ENCODE measurements at regions not wholly inside any gene's neighbourhood (a gene's known extent, or its start where the extent isn't known, plus 50 kb on each side); places are given as distances from the start of the nearest gene placed in this dataset.
A peak's percentile ranks its signal among the peaks of the same experiment; 100 is the strongest.
"Not testable (repeated sequence)": the region's sequence is repeated elsewhere in the genome, so short reads cannot be mapped to it uniquely, and the experiment has no call there.

DNA sequence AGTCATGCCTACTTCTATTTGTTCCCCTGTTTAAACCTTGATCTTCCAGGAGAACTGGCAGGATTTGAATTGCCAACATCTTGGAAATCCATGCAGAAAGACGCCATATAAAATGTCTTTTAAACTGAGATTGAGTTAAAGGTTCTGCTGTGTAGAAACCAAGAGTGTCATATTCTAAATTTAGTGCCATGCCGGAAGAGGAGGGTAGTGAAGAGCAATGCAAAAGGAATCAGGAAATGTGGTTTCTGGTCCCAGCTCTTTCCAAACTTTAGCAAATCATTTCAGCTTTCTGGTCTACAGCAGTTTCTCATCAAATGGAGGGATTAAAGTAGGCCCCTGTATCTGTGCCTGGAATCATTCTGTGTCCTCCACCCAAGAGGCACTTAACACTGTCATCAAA is 85.7 kb downstream of the BTG1 start:
- peak; percentile 86 for DNase-seq

DNA sequence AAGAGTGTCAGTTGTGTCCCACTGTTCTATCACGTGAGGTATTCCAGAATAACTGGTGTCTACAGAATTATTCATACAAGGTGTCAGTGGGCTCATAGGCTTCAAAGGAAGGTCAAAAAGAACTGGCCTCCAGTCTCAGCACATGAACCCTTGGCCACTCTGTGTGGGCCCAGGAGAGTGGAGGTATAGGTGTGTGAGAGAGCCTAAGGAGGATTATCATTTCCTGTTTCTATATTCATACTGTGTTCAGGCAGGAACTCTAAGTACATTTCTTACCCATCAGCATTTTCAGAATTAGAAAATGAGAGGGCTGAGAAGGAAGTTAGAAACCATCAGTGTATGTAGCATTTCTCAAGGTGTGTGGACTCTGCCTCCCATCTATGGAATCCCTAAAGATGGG is 87.0 kb downstream of the BTG1 start:
- DNase-seq: no peak

DNA sequence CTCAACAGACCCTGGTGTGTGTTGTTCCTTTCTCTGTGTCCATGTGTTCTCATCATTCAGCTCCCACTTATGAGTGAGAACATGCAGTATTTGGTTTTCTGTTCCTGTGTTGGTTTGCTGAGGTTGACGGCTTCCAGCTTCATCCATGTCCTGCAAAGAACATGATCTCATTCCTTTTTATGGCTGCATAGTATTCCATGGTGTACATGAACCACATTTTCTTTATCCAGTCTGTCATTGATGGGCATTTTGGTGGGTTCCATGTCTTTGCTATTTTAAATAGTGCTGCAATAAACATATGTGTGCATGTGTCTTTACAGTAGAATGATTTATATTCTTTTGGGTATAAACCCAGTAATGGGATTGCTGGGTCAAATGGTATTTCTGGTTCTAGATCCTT is 88.9 kb downstream of the BTG1 start:
- DNase-seq: not testable (repeated sequence)

DNA sequence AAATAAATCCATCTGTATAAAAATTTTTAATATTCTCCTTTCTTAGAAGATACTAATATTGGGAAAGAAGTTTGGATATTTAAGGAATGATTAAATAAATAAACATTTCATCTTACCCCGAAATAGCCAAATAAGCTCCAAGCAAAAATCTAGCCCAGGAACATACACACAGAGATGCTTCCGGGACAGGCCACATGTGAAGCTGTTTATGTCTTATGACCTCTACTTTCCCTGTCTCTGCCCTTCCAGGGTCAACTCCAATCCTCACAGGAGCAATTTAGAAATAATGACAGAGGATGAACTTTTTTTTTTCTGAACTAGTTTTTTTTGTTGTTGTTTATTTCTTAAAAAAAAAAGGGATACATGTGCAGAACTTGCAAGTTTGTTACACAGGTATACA is 89.4 kb downstream of the BTG1 start:
- DNase-seq: no peak

DNA sequence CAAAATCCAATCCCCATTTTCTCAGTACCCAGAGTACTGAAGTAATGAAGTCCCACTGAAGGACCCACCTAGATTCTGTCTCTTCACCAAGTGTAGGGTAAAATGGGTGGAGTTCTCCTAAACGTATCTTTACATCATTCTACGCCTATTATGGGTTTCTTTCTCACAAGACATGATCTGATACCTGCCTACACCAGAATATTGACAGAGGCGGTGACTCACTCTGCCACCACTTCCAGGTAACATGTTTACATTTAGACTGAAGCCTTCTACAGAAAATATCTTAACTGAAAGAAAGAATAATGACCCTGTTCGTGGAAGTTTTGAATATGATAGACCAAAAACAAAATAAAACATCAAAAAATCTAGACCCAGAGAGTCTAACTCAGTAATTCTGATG is 89.8 kb downstream of the BTG1 start:
- no peak for DNase-seq

DNA sequence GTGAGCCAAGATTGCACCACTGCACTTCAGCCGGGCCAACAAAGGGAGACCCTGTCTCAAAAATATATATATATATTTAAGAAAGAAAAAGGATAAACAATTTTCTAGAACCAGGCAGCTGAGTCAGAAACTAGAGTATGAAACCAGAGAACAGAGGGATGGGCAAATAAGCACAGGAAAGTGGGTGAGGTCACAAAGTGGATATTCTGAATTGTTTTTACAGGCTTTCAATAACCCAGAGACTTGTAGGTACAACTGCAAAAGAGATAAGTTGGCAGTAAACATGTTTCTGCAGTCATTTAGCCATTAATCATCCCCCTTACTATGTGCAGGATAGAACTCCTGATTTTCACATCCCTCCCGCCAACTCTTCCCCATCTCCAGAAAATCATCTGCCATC is 94.2 kb downstream of the BTG1 start:
- DNase-seq: no peak

DNA sequence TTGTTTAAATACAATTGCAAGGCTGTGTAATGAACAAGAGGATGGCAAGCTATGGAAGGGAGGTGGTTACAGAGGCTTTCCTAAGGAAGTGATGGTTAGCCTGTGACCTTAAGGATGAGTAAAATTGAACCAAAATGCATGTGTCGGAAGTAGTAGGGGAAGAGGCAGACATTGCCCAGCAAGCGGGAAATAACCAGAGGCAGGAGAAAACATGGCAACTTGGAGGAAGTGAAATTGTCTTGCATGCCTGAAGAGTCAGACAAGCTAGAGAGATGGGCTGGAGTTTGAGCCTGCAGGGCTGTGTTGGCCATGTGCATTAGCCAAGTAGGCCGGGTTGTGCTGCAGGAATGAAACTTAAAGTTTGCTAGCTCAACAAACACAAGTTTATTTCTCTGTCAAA is 96.2 kb downstream of the BTG1 start:
- no peak for DNase-seq

DNA sequence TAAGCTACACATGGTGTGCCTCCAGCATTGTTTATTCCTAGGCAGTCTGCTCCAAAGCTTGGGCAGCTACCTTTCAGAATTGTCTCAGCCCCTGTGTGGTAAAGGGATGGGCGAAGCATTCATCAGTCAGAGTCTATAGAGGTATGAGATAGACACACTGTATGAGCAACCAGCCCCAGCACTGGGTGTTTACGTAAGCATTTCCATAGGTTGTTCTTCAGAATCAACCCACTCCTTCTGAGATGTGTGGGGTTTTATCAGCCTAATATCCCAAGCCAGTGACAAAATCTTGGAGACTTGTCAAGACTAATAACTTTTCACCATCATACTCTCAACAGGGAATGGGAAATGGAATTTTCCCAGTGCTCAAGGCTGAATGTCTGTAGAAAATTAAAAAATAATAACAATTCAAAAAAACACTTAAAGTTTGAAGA is 98.2 kb downstream of the BTG1 start:
- peak; percentile 34 for DNase-seq

DNA sequence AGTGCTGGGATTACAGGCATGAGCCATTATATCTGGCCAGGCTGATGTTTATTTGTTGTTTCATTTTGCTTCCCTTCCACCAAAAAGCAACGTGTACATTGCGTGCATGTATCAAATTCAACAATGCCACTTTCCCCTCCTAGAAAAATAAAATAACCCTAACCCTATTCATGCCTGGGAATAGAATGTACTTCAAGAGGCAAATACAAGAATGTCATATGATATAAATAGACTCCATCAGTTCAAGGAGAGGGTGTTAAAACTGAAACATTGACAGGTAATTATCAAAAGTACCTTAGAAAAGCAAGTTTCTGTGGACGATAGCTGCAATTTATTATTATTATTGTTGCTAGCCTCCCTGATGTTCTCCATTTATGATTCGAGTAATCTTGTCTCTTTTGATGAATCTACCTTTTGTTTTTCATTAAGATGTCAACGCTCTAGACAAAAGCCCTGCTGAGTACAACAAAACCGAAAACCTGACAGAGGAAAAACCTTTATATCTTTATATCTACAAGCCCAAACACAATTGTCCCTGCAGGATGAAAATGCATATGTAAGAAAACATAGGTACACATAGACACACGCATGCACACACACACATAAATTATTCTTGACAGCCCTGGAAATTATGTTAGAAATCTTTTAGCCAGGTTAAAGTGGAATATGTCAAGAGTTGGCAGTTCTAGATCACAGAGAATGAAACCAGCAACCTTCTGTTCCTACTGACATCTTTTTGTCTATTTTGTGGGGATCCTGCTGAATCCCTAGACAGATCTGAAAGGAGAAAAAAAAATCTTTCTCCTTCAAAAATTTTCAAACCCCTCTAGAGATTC is 98.9 kb downstream of the BTG1 start:
- DNase-seq: no peak

DNA sequence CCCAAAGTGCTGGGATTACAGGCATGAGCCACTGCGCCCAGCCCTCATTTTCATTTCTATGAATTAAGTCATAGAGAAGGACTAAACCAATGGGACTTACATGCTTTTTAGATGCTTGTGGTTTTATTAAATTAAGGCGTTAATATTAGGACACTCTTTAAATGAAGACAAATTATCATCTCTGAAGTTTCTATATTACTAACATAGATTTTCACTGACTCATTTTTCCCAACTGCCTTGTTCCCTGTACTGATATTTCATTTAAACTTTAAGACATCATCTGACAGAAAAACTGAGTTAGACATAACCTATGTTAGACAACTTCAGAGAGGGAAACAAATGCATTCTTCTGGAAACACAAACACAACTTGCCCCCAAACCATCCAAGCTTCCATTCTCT is 99.8 kb downstream of the BTG1 start:
- peak; percentile 36 for DNase-seq

DNA sequence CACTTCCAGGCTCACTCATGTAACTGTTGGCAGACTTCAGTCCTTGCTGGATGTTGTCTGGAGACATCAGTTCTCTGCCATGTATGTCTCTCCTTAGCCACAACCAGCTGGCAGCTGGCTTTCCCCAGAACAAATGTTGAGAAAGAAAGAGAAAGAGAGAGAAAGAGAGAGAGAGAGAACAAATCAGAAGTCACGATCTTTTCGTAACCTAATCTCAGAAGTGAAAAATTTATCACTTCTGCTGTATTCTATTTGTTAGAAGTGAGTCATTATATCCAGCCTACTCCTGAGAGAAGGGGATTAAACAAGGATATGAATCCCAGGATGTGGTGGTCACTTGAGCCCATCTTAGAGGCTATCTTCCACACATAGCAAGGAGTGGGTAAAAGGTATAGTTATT is 101.2 kb downstream of the BTG1 start:
- DNase-seq: no peak

DNA sequence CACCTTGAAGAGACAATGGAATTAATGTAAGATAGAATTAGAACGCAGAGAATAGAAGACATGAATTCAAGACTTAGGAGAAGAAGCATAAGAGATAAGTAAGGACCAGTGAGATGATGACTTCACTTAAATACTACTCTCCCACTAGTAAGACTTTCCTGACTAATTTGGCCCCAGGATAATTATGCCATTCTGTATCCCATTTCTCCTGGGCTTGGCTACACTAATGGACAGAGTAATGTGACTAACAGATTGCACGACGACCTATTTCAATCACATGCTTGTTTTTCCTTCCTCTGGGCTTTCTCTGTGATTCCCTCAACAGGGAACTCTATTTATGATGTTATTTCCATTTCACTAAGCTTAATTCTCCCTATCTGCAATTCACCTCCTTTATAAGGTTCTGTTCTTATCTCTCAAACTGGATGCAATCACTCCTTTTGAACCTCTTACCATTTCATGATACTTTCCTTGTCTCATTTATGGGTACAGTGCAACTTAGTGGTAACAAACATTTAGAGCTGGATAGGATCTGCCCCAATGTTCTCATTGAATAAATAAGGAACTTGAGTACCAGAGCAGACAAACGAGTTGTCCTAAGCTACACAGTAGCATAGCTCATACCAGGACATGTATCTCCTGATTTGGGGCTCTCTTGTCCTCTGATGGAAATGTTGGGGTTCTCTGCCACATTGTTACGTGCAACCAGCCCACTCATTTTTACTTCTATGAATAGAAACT is 102.7 kb downstream of the BTG1 start:
- no peak for DNase-seq

DNA sequence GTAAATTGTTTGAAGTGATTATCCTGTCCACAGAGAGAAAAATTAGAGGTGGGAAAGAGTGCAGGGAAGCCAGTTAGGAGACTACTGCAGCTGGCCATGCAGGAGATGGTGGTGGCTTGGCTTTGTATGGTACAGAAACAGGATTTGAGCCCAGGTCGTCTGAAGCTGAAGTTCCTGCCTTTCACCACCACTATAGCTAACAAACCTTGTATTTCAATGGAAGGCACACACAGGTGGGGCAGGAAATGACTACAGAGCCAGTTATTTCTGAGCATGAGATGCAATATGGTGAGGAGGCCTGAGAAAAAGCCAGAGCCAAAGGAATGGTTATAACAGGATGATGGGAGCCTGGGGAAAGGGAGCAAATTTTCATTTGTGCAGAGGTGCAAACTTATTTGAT is 103.9 kb downstream of the BTG1 start:
- DNase-seq: no peak

DNA sequence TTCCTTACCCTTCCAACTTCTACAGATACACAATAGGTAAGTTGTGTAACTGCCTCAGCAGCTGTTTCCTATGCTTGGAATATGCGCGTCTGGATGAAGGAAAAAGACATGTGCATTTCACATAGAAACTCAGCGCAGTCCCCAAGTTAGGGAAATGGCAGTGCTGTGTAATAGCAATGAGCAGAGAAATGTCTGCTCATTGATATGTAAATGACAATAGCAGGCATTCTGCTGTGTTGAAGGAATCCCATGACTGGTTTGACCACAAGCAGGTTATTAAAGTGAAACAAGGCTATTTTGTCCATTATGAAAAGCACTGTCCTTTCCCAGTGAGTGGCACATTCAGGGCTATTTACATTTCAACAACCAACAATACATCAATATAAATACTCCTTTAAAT is 106.6 kb downstream of the BTG1 start:
- DNase-seq: no peak

DNA sequence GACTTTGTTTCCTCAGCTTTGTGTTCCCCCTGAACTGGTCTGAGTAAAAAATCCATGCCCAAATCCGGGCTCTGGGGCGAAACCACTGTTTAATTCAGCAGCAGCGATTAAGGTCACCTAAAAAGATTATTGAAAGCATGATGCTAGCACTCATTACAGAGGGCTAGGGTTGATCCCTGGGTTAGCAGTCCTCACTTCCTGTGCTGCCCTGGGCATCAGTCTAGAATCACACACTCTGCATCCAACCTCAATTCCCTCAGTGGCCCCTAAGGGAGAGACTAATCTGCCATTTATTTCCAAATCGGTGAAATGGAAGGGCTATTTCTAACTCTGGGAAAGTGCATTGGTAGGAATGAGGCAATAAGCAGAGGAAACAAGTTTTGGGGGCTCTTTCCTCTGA is 107.2 kb downstream of the BTG1 start:
- DNase-seq: no peak

DNA sequence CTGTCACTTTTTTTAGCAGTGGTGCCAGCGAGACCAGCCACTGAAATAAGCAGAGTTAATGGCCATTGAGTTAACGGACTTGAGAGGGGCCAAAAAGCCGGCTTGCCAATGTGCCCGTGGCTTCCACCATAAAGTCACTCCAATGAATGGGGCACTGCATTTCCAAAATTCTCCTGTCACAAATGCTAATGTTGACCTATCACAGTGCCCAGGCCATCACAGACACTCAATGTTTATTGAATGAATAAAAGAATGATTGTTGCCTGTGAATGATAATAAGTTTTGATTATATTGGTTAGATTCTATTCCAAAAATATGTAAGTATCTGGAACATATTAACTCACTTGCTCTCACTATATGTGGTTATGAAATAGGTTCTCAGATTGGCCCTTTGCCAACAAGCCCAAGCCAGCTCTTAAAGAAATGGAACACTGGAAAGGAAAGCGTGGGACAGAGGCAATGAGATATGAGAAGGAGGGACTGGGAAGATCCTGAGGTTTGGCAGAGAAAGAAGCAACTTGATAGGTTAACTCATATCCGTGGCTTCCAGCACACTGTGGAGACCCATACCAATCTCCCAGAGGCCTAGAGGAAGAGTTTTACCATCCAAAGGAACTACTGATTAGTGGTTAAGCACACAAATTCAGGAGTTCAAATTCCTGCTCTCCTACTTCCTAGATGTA is 108.7 kb downstream of the BTG1 start:
- DNase-seq: peak; percentile 93

DNA sequence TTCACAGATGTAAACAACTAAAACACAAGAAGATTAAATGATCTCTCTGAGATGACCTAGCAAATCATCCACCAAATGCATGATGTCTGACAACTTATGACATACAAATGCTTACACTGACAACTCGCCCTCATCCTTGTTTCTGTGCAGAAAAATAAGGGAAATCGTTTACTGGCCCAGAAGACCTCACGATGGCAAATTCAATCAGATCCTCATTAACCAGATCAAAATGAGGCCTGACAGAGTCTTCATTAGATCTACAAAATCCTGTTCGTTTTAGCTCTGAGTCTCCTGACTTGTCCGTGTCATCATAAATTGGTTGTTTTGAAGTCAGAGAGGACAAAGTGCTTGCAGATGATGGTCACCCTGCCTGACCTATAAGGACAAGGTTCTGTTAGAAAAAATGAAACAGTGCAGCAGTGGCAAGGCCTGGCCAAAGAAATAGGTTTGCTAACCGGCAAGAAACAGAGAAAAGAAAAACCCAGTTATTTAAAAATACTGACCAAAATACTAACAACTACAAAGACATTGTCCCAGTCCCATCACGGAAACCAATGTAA is 109.5 kb downstream of the BTG1 start:
- DNase-seq: no peak

DNA sequence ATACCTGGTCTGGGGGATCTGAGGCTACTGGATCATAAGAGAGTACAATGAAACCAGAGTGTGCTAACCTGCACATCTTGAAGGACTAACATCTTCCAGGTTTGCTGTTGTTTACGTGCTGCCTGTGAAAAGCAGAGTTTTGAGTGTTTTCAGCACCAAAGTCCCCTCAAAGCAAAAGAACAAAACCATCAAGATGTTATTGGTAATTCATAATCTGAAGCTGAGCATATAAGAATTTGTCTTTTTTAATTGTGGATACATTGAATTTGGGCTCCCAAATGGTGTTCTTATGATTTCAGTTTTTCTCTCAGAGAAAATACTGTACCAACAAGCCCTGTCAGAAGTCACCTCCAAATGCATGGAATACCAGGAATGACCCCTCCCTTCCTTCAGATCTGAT is 110.2 kb downstream of the BTG1 start:
- DNase-seq: no peak

DNA sequence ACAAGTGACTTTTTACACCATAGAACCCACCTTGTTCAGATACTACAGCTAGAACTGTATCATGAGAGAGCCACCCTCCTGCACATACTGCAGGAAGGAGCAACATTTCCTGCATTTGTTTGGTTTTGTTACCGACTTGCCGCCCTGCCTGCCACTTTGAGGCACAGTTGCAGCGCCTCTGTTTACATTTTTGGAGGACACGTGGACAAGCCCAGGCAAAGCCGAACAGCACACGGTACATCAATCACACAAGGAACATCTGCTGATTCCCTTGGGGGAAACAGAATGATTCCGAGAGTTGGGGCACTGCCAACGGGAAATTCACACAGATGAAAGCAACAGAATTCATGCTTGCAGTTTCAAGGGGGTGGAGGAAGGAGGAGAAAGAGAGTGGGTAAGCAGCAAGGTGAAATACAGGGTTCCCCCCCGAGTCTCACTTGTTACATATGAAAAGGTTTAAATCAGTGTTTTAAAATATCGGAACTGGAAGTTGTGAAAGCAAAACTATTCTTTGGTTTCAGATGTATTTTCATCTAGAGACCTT is 110.7 kb downstream of the BTG1 start:
- DNase-seq: peak; percentile 89

DNA sequence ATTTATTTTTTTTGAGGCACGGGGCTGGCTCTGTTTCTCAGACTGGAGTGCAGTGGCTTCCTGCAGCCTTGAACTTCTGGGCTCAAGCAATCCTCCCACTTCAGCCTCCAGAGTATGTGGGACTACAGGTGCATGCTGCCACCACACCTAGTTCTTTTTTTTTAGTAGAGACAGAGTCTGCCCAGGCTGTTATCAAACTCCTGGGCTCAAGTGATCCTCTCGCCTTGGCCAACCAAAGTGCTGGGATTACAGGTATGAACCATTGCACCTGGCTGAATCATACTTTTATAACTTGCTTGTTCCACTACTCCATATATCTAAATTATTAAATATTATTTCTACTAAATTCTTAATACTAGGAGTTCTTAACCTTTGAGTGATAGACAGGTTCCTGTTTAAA is 111.6 kb downstream of the BTG1 start:
- no peak for DNase-seq

DNA sequence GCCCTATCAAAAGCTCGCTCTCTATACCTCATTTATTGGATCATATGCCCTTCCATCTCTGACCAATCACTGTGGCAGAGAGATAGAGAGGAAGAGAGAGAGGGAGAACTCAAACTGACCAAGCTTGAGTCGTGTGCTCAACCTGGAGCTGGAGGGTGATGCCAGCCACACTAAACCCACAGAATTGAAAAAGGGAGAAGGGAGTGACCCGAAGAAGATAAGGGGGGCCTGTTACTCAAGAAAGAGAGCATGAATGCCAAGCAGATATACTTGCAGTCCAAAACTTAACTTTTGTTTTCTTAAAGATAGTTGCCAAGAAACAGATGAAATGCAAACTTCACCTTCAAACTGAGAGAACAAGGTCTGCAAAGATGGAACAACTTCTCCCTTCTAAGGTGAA is 112.7 kb downstream of the BTG1 start:
- no peak for DNase-seq

DNA sequence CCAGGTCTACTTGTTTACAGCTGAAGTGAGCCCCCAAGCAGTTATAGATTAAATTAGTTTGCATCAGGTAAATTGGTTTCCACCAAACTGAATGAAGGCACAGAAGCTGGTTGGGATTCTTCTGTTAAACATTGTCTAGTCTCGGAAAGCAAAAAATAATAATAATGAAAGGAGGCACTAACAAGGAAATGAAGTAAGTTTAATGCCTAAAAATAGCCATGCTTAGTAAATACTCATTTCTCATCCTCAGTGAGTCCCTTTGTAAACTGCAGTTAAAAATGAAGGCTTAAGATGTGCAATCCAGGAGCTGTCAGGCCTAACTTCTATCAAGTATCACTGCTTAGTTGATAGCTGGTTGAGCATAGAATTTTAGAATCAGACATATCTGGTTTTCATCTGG is 113.5 kb downstream of the BTG1 start:
- no peak for DNase-seq

DNA sequence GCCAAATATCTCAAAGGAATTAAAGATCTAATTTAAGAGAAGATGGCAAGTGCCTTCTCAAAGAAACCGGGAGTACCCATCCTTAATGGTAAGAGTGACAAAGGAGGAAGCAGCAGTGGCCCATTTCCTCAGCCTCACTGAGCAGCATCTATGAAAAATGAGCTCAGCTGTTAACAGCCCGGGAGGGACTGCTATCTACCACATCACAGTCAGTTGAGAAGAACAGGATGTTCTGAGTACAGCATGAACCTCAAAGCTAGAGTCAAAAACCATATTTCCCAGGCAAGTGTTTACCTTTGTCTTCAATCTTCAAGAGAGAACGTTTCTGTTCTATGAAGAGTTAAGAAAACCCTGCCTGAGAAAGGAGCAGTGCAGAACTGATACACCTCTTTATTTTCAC is 115.0 kb downstream of the BTG1 start:
- no peak for DNase-seq
